ENCODE measurements at regions not wholly inside any gene's neighbourhood (a gene's known extent, or its start where the extent isn't known, plus 50 kb on each side); places are given as distances from the start of the nearest gene placed in this dataset.
"Not testable (repeated sequence)": the region's sequence is repeated elsewhere in the genome, so short reads cannot be mapped to it uniquely, and the experiment has no call there.

DNA sequence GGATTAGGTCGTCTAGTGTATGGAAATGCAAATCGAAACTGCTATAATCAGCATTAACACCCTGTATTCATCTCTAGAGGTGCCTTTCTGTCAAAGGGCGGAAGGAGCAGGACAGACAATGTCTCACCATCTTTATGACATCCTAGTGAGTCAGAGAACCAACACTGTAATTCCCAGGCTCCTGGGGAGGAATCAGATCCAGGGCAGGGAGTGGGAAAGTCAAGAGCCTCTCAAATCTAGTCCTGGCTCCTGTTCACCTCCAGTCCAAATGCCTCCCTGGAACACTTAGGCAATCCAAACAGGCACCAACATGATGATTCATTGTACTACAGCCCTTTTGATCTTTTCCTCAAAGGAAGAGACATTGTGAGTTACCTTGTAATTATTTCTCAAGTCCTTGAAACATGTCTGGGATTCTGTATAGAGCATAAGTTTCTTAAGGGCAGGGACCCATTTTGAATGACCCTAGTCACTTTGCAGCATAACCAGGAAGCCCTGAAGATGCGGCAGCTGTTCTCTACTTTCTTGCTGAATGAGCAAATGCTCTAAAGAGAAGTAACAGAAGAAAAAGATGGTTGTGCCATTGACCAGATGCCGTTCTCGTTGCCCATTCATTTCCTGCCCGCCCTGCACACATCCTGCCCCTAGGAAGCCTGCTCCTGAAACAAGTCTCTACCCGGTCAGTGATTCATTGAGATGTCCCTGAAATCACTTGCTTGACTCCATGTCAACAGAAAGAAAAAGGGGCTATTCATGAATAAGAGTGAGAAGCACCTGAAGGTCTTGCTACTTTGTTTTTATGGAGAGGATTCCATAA lies 112.8 kb upstream of the JARID2 start:
- in situ Hi-C loops (cut with HindIII; ENCODE audit: low pct_unique_long_range_greater_than_20kb, low sequenced_read_pairs), result no loop called here
- DNase-seq (ENCODE audit: low read depth in 1 of 2, low spot score in 1 of 2), result no peak
- no peak for TF ChIP-seq JUND (IDR thresholded peaks at IDR 0.05; ENCODE audit: low read depth)

- no peak for TF ChIP-seq JUND (IDR thresholded peaks at IDR 0.05; ENCODE audit: low read depth)
- in situ Hi-C loops (cut with HindIII; ENCODE audit: low pct_unique_long_range_greater_than_20kb, low sequenced_read_pairs), result no loop called here
- DNase-seq (ENCODE audit: low read depth in 1 of 2, low spot score in 1 of 2), result no peak
Observed at GRCh38 chr6:15137086-15137485, 108.8 kb upstream of the JARID2 start.

- in situ Hi-C loops (cut with HindIII; ENCODE audit: low pct_unique_long_range_greater_than_20kb, low sequenced_read_pairs), result no loop called here
- TF ChIP-seq JUND (IDR thresholded peaks at IDR 0.05; ENCODE audit: low read depth), result no peak
- DNase-seq (ENCODE audit: low read depth in 1 of 2, low spot score in 1 of 2), result no peak
Observed at GRCh38 chr6:15143086-15143485, 102.8 kb upstream of the JARID2 start.

GRCh38 chr6:15143540-15143939 lies 102.3 kb upstream of the JARID2 start:
- in situ Hi-C loops (cut with HindIII; ENCODE audit: low pct_unique_long_range_greater_than_20kb, low sequenced_read_pairs), result no loop called here
- no peak for TF ChIP-seq JUND (IDR thresholded peaks at IDR 0.05; ENCODE audit: low read depth)
- DNase-seq (ENCODE audit: low read depth in 1 of 2, low spot score in 1 of 2), result no peak

DNA sequence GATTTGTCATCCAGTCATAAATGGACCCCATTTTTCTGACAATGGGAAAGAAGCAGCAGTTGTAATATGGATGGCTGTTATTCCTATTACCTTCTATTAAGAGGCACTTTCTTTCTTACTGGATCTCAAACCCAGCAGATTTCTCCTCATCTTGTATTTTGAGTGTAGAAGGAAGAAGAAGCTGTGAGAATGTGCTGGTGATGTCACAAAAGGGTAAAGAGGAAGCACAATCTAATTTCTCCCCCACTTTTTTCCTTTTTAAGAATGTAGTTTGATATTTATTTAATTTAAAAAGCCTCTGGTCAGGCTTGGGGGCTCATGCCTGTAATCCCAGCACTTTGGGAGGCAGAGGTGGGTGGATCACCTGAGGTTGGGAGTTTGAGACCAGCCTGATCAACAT lies 100.0 kb upstream of the JARID2 start:
- DNase-seq (ENCODE audit: low read depth in 1 of 2, low spot score in 1 of 2), result no peak
- in situ Hi-C loops (cut with HindIII; ENCODE audit: low pct_unique_long_range_greater_than_20kb, low sequenced_read_pairs), result no loop called here
- no peak for TF ChIP-seq JUND (IDR thresholded peaks at IDR 0.05; ENCODE audit: low read depth)

DNA sequence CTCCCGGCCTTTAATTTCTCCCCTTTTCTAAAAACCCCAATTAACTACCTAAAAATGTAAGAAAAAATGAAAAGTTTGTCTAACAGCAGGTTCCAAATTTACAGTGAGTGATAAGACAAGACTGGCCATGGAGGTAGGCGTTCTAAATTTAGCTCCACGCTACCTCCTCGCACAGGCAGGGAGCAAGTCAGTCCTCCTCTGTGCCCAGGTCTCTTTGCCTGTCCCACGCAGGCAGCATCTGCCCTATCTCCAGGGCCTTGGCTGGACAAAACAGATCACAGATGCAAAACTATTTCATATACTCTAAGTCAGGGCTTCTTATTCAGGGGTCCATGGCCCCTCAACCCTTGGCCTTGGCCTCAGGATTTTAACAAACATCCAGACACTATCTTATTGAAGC lies 98.0 kb upstream of the JARID2 start:
- in situ Hi-C loops (cut with HindIII; ENCODE audit: low pct_unique_long_range_greater_than_20kb, low sequenced_read_pairs), result no loop called here
- TF ChIP-seq JUND (IDR thresholded peaks at IDR 0.05; ENCODE audit: low read depth), result no peak
- no peak for DNase-seq (ENCODE audit: low read depth in 1 of 2, low spot score in 1 of 2)

DNA sequence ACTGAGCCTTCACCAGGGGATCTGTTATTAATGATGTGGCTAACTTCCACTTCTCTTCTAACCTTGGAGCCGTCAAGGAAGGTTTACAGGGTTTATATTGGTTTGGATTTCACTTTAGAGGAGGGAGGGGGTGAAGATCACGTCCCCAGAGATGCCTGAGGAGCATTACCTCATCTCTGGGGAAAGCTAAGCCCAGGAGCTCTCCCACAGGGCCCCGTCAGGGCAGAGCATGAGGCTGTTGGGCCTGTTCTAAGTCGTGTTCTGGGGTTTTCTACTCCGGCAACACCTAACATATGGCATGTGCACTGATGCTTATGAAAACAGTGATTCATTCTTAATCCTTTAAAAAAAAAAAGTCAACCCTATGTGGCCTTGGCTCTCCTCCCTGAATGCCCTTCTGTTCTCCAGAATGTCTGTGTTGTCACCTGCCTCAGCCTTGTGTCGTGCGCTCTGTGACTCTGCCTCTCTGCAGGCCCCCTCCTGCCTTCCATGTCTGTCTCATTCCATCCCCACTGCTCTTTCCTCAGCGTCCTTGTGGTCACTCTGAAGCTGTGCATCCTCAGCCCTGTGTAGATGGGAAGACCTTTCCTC lies 97.4 kb upstream of the JARID2 start:
- in situ Hi-C loops (cut with HindIII; ENCODE audit: low pct_unique_long_range_greater_than_20kb, low sequenced_read_pairs), result no loop called here
- TF ChIP-seq JUND (IDR thresholded peaks at IDR 0.05; ENCODE audit: low read depth), result no peak

DNA sequence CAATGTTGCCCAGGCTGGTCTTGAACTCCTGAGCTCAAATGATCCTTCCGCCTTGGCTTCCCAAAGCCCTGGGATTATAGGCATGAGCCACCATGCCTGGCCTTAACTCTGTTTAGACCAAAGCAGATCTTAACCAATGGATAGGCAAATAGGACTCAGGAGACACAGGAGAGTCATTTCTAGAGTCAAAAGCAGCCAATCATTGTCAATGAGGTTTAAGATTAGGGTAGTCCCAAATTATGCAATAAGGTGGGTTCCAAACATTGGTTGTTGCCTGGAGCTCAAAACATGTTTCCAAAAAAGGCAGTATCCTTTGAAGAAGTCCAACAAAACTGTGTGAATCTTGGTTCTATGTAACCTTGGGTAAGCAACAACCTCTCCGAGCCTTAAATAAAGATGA lies 95.7 kb upstream of the JARID2 start:
- TF ChIP-seq JUND (IDR thresholded peaks at IDR 0.05; ENCODE audit: low read depth), result no peak
- in situ Hi-C loops (cut with HindIII; ENCODE audit: low pct_unique_long_range_greater_than_20kb, low sequenced_read_pairs), result no loop called here
- DNase-seq (ENCODE audit: low read depth in 1 of 2, low spot score in 1 of 2), result no peak

More for the DNA sequence above, 97.4 kb upstream of the JARID2 start:
- peak in 1 of 2 experiments; percentile 9 for DNase-seq (ENCODE audit: low read depth in 1 of 2, low spot score in 1 of 2)

DNA sequence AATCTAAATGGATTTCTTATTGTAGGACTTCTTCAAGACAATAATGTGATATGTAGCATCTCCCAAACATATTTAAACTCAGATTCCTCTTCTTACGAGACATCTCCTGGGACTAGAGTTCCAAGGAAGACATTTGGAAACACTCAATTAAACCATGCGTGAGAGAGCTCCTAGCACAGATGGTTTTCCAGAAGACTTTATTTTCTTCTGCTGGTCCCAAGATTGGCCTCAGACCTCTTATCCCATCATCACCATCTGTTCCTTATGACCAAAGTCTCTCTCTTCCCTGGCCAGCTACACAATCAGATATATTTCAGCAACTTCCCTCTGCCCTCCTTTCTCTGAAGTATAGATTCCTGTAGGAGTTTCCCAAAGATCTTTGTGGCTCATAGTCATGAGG lies 93.2 kb upstream of the JARID2 start:
- TF ChIP-seq JUND (IDR thresholded peaks at IDR 0.05; ENCODE audit: low read depth), result no peak
- DNase-seq (ENCODE audit: low read depth in 1 of 2, low spot score in 1 of 2), result no peak
- in situ Hi-C loops (cut with HindIII; ENCODE audit: low pct_unique_long_range_greater_than_20kb, low sequenced_read_pairs), result no loop called here

GRCh38 chr6:15153191-15153590 lies 92.7 kb upstream of the JARID2 start:
- in situ Hi-C loops (cut with HindIII; ENCODE audit: low pct_unique_long_range_greater_than_20kb, low sequenced_read_pairs), result no loop called here
- TF ChIP-seq JUND (IDR thresholded peaks at IDR 0.05; ENCODE audit: low read depth), result no peak

DNA sequence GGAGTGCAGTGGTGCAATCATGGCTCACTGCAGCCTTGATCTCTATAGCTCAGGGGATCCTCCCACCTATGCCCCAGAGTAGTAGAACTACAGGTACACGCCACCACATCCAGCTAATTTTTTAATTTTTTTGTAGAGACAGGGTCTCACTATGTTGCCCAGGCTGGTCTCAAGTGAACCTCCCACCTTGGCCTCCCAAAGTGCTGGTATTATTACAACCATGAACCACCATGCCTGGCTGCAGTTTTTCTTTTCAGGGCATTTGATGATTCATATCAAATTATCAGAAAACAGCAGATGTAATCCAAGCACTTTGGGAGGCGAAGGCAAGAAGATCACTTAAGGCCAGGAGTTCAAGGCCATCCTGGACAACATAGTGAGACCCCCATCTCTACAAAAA lies 88.4 kb upstream of the JARID2 start:
- in situ Hi-C loops (cut with HindIII; ENCODE audit: low pct_unique_long_range_greater_than_20kb, low sequenced_read_pairs), result no loop called here
- no peak for DNase-seq (ENCODE audit: low read depth in 1 of 2, low spot score in 1 of 2)
- TF ChIP-seq JUND (IDR thresholded peaks at IDR 0.05; ENCODE audit: low read depth), result no peak

More at GRCh38 chr6:15153191-15153590, 92.7 kb upstream of the JARID2 start:
- DNase-seq (ENCODE audit: low read depth in 1 of 2, low spot score in 1 of 2), result no peak

GRCh38 chr6:15158821-15159619 lies 86.8 kb upstream of the JARID2 start:
- no peak for TF ChIP-seq JUND (IDR thresholded peaks at IDR 0.05; ENCODE audit: low read depth)
- in situ Hi-C loops (cut with HindIII; ENCODE audit: low pct_unique_long_range_greater_than_20kb, low sequenced_read_pairs), result no loop called here
- no peak for DNase-seq (ENCODE audit: low read depth in 1 of 2, low spot score in 1 of 2)

- TF ChIP-seq JUND (IDR thresholded peaks at IDR 0.05; ENCODE audit: low read depth), result no peak
- DNase-seq (ENCODE audit: low read depth in 1 of 2, low spot score in 1 of 2), result no peak
- in situ Hi-C loops (cut with HindIII; ENCODE audit: low pct_unique_long_range_greater_than_20kb, low sequenced_read_pairs), result no loop called here
Observed at GRCh38 chr6:15160812-15161211, 85.1 kb upstream of the JARID2 start.

GRCh38 chr6:15164855-15165254 lies 81.0 kb upstream of the JARID2 start:
- DNase-seq (ENCODE audit: low read depth in 1 of 2, low spot score in 1 of 2); in situ Hi-C loops (cut with HindIII; ENCODE audit: low pct_unique_long_range_greater_than_20kb, low sequenced_read_pairs): not testable (repeated sequence)
